Panc1 (cell line): ENCODE measurements at regions not wholly inside any gene's neighbourhood (a gene's known extent, or its start where the extent isn't known, plus 50 kb on each side); places are given as distances from the start of the nearest gene placed in this dataset.

Source experiments
- POLR2AphosphoS5 ChIP-seq: IDR thresholded peaks from 2 replicates; pipeline ENCODE4 v1.6.1; 2012; ENCODE audit warnings: mild to moderate bottlenecking, low read depth, low read length, moderate library complexity
- SIN3A ChIP-seq: IDR thresholded peaks from 2 replicates; pipeline ENCODE4 v1.6.1; 2012; ENCODE audit warnings: low read depth, mild to moderate bottlenecking, low read length, moderate library complexity, borderline replicate concordance; ENCODE audit not compliant: insufficient read depth
- TCF7L2 ChIP-seq: IDR thresholded peaks from 2 replicates; pipeline ENCODE4 v1.6.1; 2011; ENCODE audit warnings: mild to moderate bottlenecking, low read depth, low read length, inconsistent platforms
- TF ChIP-seq, protein P1 (sequence below): fragments of 450-650 bp; IDR thresholded peaks from 2 replicates; pipeline ENCODE4 v1.5.1; 2017; ENCODE audit warnings: mild to moderate bottlenecking

DNA sequence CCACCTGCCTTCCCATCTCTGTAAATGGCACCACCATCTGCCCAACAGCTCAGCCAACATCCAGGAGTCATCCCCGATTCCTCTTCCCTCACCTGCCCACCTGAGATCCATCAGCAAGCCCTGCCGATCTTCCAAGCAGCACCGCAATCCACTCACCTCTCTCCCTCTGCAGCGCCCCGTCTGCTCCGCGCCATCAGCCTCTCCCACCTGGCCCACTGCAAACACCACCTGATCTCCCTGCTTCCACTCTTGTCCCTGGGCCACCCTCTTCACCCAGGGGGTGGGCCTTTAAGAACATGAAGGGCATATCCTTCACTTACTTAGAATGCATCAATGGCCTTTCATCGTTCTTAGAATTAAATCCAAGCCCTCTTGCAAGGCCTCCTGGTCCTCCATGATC, 457.3 kb upstream of the SULF2 start:
- no peak for TF ChIP-seq POLR2AphosphoS5
- TF ChIP-seq, protein P1, sequence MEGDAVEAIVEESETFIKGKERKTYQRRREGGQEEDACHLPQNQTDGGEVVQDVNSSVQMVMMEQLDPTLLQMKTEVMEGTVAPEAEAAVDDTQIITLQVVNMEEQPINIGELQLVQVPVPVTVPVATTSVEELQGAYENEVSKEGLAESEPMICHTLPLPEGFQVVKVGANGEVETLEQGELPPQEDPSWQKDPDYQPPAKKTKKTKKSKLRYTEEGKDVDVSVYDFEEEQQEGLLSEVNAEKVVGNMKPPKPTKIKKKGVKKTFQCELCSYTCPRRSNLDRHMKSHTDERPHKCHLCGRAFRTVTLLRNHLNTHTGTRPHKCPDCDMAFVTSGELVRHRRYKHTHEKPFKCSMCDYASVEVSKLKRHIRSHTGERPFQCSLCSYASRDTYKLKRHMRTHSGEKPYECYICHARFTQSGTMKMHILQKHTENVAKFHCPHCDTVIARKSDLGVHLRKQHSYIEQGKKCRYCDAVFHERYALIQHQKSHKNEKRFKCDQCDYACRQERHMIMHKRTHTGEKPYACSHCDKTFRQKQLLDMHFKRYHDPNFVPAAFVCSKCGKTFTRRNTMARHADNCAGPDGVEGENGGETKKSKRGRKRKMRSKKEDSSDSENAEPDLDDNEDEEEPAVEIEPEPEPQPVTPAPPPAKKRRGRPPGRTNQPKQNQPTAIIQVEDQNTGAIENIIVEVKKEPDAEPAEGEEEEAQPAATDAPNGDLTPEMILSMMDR, result no peak
- TF ChIP-seq SIN3A, result no peak
- no peak for TF ChIP-seq TCF7L2
